ENCODE measurements at regions not wholly inside any gene's neighbourhood (a gene's known extent, or its start where the extent isn't known, plus 50 kb on each side); places are given as distances from the start of the nearest gene placed in this dataset.
"Not testable (repeated sequence)": the region's sequence is repeated elsewhere in the genome, so short reads cannot be mapped to it uniquely, and the experiment has no call there.

DNA sequence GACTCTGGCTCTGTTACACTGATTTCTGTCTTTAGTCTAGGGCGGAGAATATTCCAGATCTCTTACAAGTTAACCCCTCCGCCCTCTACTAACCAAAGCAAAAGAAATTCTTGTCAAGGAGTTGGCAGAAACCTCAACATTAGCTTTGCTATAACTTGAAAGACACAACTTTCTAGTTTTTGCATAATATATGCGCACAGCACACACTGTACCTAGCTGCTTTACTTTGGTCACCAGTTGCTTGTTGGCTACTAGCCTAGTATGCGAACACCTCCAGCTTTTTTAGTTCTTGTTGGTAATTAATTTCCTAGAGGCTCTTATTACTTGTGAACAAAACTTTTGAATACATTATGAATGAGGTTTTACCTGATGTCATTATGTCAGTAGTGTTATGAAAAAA, 348.8 kb upstream of the C2CD4B start:
- no peak for DNase-seq

GRCh38 chr15:62515696-62516395, 350.8 kb upstream of the C2CD4B start:
- no peak for DNase-seq

- DNase-seq, result no peak
Measured at GRCh38 chr15:62517541-62517940, 352.5 kb upstream of the C2CD4B start.

- not testable (repeated sequence) for DNase-seq
Measured at GRCh38 chr15:62518666-62519065, 353.6 kb upstream of the C2CD4B start.

DNA sequence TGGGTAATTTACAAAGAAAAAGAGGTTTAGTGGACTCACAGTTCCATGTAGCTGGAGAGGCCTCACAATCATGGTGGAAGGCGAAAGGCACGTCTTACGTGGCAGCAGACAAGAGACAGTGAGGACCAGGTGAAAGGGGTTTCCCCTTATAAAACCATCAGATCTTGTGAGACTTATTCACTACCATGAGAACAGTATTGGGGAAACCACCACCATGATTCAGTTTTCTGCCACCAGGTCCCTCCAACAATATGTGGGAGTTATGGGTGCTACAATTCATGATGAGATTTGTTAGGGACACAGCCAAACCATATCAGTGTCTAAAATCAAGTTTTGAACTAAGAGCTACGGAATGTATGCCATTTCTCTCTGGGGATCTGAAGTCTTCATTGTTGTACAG, 354.8 kb upstream of the C2CD4B start:
- no peak for DNase-seq

GRCh38 chr15:62520887-62521286, 355.8 kb upstream of the C2CD4B start:
- DNase-seq, result no peak

DNA sequence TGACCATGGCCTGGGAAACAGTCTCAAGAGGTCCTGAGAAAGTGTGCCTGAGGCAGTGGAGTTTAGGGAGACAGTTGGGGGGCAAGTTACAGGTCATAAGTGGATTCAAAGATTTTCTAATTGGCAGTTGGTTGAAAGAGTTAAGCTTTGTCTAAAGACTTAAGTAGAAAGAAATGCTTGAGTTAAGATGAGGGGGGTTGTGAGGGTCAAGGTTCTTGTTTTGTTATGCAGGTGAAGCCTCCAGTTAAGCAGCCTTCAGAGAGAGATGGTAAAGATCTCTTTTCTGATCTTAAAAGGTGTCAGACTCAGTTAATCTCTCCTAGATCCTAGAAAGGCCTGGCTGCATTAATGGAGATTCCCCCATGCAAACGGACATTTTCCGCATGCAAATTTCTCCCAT, 356.3 kb upstream of the C2CD4B start:
- DNase-seq, result no peak

- DNase-seq, result no peak
Measured at GRCh38 chr15:62524848-62525247, 359.8 kb upstream of the C2CD4B start.

DNA sequence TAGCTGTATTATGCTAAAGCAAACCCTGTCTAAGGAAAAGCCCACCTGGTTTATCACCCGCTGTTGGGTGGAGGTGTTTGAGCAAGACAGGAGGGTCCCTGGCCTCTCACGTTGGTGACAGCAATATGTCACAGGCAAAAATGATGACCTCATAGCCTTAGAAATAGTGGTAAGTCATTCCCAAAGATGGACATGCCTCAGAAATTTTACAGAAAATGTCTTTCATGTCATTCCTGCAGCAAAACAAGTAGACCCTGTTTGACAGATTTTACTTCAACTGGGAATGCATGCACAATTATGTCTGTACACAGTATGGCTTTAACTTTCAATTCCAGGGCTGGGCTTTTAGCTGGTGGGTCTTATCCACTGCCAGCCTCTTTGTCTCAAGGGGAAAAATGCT, 362.3 kb upstream of the C2CD4B start:
- no peak for DNase-seq

DNA sequence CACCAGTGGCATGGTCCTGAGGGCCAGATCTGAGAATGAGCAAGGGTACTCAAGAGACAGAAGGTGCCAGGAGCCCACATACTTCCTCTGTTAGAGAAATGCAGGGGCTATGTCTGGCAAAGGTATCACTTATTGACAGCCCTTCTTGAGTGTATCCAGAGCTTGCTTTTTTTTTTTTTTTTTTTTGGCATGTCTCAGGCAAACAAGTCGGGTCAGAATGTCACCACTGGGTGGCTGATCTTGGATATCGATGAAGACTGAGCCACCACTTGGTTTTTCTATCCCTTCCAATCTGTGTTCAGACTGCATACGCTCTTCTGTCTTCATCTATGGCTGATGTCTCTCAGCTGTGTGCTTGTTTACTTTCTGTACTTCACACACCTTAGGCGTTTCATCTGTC, 363.4 kb upstream of the C2CD4B start:
- no peak for DNase-seq

DNA sequence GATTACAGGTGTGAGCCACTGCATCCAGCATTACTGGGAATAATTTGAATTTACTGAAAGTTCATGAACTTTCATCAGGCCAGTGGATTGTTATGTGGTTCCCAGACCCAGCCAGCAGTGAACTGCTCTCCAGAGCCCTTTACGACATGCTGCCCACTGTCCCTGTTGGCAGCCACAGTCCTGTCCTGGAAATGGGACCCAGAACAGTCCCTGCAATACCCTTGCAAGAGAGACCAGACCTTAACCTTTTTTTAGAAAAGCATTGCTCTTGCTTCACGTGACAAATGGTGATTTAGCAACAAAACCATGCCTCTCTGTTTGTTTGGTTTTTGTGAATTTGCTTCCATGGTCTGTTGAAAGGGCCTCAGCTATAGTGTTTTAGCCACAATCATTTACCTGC, 367.3 kb upstream of the C2CD4B start:
- DNase-seq, result no peak

GRCh38 chr15:62533687-62534086, 368.6 kb upstream of the C2CD4B start:
- no peak for DNase-seq

DNA sequence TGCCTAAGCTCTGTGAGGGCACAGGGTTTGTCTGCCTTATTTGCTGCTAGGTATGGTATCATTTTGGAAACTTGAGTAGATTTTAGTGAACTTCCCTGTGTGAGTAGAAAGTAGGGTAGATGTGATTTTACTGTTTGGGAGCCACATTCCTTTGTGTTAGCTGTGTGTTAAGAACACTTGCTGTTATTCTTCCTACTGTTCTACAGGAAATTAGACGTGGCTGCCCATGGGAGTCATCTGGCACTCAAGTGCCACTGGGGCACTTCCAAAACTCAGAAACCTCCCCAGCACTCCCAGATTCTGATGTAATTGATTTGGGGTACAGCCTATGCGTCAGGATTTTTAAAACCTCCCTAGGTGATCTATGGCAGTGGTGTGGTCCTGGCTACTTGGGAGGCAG, 369.9 kb upstream of the C2CD4B start:
- no peak for DNase-seq

GRCh38 chr15:62539236-62539635, 374.2 kb upstream of the C2CD4B start:
- DNase-seq, result no peak

GRCh38 chr15:62541250-62541649, 376.2 kb upstream of the C2CD4B start:
- DNase-seq, result no peak

GRCh38 chr15:62541846-62542245, 376.8 kb upstream of the C2CD4B start:
- no peak for DNase-seq

DNA sequence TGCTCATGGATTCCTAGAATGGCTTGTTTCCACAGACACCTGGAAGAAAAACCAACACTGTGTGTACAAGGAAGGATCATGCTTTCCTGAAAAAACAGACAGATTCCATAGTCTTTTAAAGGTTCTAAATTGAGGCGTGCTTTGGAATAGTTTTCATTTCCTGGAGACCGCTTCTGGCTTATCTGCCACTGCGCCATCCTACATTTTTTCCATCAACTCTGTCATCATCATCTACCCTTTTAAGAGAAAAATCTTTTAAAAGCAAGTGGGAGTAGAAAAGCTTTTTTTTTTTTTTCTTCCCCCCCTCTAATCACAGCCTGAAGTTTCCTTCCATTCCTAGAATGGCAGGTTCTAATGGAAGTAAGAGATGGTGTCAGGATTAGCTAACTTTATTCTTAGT, 379.4 kb upstream of the C2CD4B start:
- DNase-seq, result no peak

- no peak for DNase-seq
Measured at GRCh38 chr15:62545467-62546227, 380.6 kb upstream of the C2CD4B start.

DNA sequence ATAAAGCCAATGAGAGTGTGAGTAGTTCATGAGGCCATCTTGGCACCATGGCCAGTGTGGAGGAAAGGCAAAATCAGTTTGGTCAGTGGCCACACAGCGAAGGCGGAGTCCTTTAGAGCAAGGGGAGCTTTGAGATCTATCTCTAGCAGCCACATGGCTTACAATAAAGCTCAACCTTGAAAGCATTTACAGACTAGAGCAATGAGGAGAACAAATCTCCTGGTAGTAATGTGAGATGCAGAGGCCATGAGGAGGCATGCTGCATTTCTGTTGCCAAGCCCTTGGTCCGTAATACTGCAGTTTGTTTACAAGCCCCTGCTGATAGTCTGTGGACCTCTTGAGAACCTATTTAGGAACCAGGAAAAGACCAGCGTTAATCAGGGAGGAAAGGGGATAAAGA, 381.5 kb upstream of the C2CD4B start:
- DNase-seq, result no peak

GRCh38 chr15:62547584-62547983, 382.5 kb upstream of the C2CD4B start:
- no peak for DNase-seq

DNA sequence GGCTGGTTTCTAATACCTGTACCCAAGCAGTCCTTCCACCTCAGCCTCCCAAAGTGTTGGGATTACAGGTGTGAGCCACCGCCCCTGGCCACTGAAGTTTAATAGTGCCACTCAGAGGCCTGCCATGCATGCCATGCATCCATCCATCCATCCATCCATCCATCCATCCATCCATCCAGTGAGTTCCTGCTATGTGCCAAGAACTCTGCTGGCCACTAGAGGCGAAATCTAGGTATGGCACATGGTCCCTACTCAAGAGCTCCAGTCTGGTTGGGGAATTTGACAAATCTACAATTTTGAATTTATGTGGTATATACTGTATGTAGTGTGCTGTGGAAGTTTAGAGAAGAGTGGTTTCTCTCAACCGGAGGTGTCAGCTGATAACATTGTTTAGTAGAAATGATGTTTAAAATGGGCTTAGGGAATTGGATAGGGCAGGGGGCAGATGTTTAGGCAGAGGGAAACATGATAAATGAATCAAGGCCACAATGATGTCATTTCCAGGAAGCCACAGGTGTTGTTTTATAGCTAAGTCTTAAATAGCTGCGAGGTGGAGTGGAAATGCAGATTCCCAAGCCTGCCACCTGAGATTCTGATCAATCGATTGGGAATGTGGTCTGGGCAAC, 384.4 kb upstream of the C2CD4B start:
- DNase-seq, result no peak

DNA sequence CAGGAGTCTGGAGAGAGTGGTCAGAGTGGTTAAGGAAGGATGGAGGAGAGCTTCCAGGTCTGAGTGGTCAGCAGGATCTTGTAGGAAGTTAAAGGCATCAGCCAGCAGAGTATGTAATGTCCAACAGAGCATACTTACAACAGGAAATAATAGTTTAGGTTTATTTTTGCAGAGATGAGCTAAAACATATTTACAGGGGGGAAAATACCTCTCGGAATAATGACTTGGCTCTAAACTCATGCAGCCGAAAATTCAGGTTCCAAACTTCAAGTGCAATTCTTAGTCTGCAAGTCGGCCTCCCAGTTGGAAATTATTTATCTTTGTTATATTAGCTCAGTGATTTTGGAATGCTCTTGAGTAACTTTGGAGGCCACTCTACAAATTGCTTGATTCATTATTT, 385.0 kb upstream of the C2CD4B start:
- no peak for DNase-seq

- no peak for DNase-seq
Measured at GRCh38 chr15:62552444-62552843, 387.4 kb upstream of the C2CD4B start.

DNA sequence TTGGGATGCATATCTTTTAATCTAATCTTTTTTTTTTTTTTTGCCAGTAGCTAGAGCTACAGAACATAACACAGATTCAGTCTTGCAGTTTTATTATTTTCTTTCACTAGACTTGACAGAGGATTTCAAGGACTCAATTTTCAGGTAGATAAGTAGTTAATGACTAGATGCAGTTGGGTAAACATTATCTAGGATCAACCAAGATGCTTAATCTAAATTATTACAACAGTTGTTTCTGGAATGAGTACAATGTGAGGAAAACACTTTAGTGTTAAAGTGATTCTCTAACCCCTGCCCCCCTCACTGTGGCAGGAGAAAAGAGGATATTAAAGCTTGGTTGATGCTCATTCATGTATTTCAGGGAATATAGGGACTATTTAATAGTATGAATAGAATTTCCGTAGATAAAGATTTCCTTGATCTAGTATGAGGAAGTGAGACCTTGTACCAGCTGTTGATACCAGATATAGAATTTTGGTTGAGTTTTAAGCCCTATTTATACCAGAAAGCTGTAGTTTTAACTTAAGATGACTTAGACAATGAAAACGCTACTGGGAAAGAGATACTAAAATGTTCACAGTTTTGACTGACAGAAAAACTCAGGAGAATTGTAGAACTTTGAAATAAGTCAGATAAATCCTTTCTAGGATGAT, 389.0 kb upstream of the C2CD4B start:
- DNase-seq, result no peak

Data from NCI-H2227 treated with DMSO at 0.1 percent for 48 hours (cell line).